GM12873 (cell line): ENCODE measurements at regions not wholly inside any gene's neighbourhood (a gene's known extent, or its start where the extent isn't known, plus 50 kb on each side); places are given as distances from the start of the nearest gene placed in this dataset.

ENCODE experiments used
- CTCF ChIP-seq: IDR thresholded peaks from 2 replicates; pipeline ENCODE4 v1.5.1; 2012; ENCODE audit warnings: low read depth, mild to moderate bottlenecking, moderate library complexity, low read length, control low read depth; ENCODE audit not compliant: insufficient read depth; ENCODE audit errors: missing control alignments

DNA sequence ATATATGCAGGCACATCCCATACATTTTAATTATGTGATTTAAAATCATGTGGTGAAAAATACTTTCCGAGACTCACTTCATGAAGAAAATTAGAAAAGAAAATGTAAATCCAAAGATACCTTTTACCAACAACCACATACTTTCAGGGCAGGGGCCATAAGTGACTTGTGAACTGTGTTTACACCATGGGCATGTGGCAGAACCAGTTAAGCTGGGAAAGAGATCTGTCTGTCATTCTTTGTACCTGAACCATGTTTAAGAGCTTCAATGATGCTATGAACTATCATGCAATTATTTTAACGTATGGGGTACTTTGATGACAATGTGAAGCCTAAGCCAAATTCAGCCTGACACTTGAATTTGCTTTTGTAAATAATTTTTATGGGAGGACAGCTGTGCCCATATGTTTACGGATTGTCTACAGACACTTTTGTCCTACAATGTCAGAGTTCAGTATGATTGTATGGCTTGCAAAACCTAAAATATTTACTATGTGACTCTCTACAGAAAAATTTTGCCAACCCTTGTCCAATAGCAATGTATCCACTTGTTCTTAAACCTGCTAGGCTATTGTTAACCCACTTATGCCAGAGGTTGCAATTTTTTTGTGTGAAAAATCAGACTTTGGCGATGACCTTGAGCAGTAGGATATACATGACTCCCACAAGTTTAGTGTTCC lies 654.6 kb downstream of the TNS3 start:
- no peak for TF ChIP-seq CTCF

GRCh38 chr7:46916581-46916980 lies 665.3 kb downstream of the TNS3 start:
- no peak for TF ChIP-seq CTCF

- no peak for TF ChIP-seq CTCF
These were observed 669.2 kb downstream of the TNS3 start for GRCh38 chr7:46912692-46913091.

DNA sequence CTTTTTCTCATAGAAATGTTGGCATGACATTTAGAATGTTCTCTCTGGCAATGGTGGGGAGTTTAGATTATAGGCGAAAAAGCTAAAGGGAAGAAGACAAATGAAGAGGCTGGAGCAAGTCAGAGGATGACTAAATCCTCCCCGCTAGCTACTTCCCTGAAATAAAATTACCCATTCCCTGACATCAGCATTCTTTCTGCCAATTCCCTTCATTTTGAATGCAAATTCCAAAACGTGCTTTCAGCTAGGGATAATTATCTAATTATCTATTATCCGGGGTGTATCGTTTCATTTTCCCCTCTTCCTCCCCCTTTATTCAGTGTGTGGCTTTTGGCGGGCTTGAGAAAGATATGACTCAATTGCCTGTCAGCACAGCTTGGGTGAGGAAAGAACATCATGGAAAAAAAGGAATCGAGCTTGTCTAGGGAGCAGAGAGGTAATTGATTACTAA lies 672.3 kb downstream of the TNS3 start:
- no peak for TF ChIP-seq CTCF

GRCh38 chr7:46908770-46909169 lies 673.1 kb downstream of the TNS3 start:
- no peak for TF ChIP-seq CTCF

DNA sequence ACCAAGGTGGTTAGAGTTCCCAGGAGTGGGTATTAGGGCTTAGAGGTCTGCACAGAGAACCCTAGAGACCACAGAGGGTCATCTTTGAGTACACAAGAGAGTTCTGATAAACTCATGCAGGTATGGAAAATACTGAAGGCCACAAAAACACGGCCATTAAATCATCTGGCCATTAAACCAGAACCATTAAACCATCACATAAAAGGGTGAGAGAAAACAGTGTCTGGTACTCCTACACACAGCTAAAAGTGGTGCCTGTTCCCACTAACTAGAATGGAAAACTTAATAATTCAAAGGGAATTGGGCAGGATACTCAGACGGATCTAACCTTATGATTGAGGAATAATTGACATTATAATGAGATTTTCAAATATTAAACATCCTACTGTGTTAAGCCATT lies 679.4 kb downstream of the TNS3 start:
- TF ChIP-seq CTCF, result no peak

DNA sequence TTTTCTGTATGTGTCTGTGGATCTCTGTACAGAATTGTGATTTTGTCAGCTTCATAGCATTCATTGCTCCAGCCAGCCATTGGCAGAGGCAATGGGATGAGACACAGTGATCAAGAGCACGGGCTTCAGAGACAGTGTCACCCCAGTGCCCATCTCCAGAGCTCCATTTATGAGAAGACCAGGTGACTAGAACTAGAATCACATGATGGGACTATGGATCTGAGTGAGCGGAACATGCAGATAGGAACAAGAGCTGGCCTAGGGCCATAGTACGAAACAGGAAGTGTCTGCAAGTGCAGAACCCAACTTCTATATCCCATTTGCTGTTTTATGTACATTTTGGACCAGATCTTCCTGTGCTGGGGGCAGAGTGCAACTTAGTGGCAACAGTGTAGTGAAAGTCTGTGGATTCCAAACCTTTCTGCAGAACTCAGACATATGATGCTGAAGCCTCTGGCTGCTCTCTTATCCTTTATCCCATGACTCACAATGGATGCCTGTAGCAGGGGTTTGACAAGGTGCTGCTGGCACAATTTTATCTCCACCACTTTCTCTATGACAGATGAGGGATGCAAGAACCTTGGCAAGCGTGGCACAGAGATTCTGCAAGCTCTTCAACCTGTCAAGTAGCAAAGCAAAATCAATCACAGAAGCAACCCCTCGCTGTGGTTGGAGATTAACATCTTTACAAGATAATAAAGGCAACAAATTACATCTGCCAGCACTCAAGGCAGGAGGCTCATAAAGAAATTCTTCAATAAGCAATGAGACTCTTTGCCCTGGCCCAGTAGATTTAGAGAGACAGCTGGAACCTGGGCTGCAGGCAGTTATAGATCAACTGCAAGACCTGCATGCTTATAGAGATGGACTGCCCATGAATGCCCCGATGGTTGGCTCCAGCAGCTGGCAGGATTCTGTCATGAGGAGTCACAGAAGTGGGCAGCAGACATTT lies 681.3 kb downstream of the TNS3 start:
- TF ChIP-seq CTCF, result no peak
